ENCODE measurements at regions not wholly inside any gene's neighbourhood (a gene's known extent, or its start where the extent isn't known, plus 50 kb on each side); places are given as distances from the start of the nearest gene placed in this dataset.

GRCh38 chr3:135490219-135490915 lies 475.2 kb upstream of the PPP2R3A start:
- no peak for DNase-seq

GRCh38 chr3:135491491-135492205 lies 473.9 kb upstream of the PPP2R3A start:
- no peak for DNase-seq

DNA sequence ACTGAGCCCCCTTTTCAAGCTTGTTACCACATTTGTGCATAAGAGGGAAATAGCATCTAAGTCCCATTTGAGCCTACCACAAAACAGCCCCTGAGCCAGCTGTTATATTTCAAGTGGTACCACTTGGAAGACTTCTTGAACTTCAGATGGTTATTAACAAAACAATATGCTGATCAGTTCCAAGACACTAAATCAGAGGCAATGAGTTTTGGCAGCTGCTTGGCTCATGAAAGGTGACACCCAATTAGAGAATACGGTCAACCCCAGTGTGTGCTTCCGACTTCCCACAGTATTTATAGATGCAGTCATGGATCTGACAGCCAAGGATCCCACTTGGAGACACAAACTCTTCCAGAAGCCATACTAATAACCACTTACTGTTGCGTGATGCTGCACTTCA lies 469.6 kb upstream of the PPP2R3A start:
- no peak for DNase-seq

- no peak for DNase-seq
Measured at GRCh38 chr3:135497979-135498378, 467.5 kb upstream of the PPP2R3A start.

DNA sequence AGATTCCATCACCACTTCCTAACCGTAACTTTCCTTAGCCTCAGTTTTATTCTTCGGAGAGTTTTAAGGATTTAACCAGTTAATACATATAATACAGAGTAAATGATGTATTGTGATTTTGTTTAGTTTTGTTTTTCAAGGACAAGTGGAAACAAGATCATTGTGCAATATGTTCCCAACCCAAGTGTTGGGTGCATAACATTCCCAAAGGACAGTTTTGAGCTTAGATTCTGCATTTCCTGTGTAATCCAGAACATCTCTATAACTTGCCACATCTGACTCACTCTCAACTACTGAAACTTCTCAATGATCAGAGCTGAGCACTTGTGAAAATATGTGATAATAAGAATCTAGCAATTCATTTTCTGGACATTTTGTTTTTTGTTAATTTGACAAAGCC lies 466.1 kb upstream of the PPP2R3A start:
- no peak for DNase-seq

GRCh38 chr3:135500034-135500433 lies 465.5 kb upstream of the PPP2R3A start:
- no peak for DNase-seq

GRCh38 chr3:135503065-135503759 lies 462.3 kb upstream of the PPP2R3A start:
- DNase-seq: no peak

- DNase-seq: no peak
Measured at GRCh38 chr3:135503760-135504686, 461.5 kb upstream of the PPP2R3A start.

GRCh38 chr3:135513106-135514059 lies 452.1 kb upstream of the PPP2R3A start:
- DNase-seq: no peak

DNA sequence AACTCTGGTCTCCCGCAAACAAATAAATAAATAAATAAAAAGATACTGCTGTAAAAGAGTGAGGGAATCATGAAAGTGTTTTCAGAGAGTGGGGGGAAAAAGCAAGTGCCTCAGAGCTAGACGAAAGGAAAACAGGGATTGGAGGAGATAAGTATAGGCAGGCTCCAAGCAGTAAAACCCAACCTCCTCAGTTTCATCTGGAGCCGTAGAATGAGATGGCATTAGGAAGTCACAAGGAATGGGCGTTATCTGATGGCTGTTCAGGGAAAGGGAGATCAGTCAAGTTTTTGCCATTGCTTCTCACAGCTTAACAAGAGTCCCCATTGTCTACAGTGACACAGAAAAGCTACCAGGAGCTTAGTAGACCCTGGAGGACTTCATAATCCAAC lies 451.5 kb upstream of the PPP2R3A start:
- no peak for DNase-seq

DNA sequence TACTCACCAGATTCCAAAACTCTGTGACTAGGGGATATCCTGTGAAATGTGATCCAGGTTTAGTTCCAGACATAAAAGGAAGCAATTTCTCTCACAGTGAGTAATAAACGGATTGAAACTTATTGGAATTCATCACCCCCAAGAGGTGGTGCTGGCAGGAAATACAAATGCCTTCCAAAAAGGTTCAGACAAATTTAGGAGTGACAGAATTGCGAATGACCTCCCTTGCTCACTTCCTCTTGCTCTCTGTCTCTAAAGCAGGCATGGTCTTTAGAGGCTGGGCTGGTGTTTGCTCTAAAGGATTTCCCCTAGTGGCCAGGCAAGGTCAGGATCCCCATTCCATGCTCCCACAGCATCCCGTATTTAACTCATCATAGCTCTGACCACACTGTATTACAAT lies 449.4 kb upstream of the PPP2R3A start:
- no peak for DNase-seq

DNA sequence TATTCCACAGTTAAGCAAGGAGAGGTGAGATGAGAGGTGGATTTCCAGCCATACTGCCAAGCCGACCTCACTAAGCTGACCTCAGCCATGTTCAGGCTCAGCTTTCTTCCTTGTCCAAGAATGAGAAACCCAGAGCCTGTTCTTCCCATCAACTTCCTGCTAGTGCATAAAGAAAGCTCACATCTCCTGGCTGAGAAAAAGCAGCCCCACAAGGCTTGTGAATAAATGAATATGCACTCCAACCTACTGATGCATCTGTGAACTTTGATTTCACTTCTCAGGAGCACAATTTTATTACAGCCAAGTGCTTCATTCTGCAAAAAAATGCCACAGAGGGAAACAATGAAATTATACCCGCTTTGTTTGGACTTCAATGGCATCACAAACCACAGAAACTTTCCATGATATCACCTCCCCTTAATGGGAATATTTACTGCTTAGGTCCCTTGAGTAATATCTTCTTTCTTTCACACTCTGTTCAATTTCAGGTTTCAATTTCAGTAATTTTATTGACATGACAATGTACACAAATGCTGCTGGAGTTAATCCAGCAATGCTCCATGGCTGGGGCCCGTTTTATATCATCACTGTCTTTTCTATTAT lies 437.0 kb upstream of the PPP2R3A start:
- no peak for DNase-seq

- DNase-seq: no peak
Measured at GRCh38 chr3:135532021-135532420, 433.5 kb upstream of the PPP2R3A start.

- DNase-seq: no peak
Measured at GRCh38 chr3:135538123-135538522, 427.4 kb upstream of the PPP2R3A start.

DNA sequence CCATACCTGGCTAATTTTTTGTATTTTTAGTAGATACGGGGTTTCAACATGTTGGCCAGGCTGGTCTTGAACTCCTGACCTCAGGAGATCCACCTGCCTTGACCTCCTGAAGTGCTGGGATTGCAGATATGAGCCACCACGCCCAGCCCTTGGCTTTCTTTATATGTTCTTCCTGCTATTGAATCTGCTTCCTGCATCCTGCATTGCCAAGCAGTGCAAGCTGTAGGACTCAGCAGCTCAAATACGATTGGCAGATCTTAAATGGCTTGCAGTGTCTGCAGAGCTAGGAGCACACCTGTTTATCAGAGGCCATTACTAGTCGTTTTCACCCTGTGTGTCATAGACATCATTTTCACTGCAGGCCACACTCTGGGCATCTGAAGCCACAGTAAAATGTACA lies 426.2 kb upstream of the PPP2R3A start:
- no peak for DNase-seq

GRCh38 chr3:135539854-135540253 lies 425.7 kb upstream of the PPP2R3A start:
- DNase-seq: no peak

GRCh38 chr3:135549928-135550494 lies 415.5 kb upstream of the PPP2R3A start:
- DNase-seq: no peak

DNA sequence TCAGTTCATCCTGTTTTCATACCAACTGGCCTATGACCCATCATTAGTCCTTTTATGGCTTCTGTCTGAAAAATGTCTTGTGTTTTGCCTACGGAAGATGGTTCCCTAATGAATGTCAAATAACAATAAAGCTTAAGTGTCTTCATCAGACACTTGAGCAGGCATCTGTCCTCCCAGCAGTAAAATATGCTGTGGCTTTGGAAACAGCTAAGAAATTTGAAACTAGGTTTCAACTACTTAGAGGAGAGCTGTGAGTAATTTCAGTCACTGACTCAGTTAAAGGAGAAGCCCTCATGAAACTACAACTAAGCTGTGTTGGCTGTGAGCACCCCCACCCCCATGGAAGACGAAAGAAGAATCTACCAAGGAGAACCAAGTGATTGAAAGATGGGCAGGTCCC lies 409.4 kb upstream of the PPP2R3A start:
- no peak for DNase-seq

DNA sequence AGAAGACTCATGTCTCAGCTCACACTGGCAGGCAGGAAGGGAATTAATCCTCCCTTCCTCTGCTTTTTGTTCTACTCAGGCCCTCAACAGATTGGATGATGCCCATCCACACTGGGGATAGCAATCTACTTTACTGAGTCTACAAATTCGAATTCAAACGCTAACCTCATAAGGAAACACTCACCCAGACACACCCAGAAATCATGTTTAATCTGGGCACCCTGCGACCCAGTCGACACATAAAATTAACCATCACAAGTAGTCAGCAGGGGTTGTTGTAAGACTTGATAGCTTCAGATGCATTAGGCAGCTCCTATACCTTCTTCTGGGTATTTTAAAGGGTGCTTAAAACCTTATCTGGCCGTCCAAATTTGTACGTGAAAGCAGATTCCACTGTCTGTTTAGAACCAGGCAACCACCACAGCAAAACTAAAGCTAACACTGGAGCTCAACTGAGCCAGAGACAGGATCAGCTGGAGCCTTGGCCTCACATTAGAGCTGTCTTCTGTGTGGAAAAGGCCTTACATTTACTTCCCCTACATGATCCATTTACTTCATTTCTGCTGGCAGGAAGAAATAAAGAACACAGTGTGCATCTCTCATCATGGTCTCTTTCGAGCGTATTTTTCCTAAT lies 407.3 kb upstream of the PPP2R3A start:
- DNase-seq: no peak

DNA sequence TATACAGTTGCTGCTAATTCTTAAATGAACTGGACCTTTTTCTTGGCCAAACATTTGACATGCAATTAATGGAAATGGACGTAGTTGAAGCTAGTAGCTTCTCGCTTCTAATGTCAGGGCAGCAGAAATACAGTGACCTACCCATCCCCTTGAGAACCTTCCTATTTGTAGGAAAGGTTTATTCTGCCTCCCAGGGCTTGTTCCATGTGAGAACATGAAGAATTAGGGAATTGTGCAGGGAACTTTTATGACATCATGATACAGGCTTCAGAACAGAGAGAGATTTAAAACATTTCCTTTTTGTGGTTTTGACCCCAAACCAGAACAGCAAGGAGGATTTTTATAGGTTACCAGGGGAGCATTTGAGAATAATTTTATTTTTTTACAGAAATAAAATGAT lies 406.6 kb upstream of the PPP2R3A start:
- no peak for DNase-seq

- DNase-seq: no peak
Measured at GRCh38 chr3:135559802-135560201, 405.7 kb upstream of the PPP2R3A start.

Data from activated CD4-positive, alpha-beta T cell treated with anti-CD3 and anti-CD28 coated beads, Interleukin-2, amount 50 U/mL, for 4 hours (primary cell).